ENCODE measurements at regions not wholly inside any gene's neighbourhood (a gene's known extent, or its start where the extent isn't known, plus 50 kb on each side); places are given as distances from the start of the nearest gene placed in this dataset.

- TF ChIP-seq CTCF (IDR thresholded peaks at IDR 0.05), result no peak
- TF ChIP-seq POLR2A (IDR thresholded peaks at IDR 0.05), result no peak
Observed at GRCh38 chr10:5297996-5298395, 66.8 kb upstream of the UCN3 start.
